C4-2B (cell line): ENCODE measurements at regions not wholly inside any gene's neighbourhood (a gene's known extent, or its start where the extent isn't known, plus 50 kb on each side); places are given as distances from the start of the nearest gene placed in this dataset.

Experiments used
- ZFX ChIP-seq: fragments of 450-650 bp; IDR thresholded peaks from 2 replicates; pipeline ENCODE4 v1.6.1; 2017
- TF ChIP-seq, protein P1 (sequence below): fragments of 450-650 bp; conservative IDR thresholded peaks from 2 replicates; pipeline ENCODE4 v1.5.1; 2017; ENCODE audit warnings: mild to moderate bottlenecking

DNA sequence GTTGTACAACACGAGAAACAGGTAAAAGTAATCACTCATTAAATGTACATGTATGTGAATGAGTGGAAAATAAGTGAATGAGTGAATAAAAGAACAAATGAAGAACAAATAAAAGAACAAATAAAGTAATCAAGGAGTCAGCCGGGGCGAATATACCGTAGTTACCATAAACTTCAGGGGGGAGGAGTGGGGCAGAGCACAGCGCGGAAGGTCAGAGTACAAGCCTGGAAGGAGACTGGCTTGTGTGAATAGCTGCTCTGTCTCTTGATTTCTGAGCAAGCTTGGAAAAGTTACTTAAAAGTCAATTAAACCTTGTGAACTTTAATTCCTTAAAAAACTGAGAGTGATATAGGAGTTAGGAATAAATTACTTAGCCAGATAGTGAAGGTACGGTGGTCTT lies 466.5 kb upstream of the CNTN4 start:
- TF ChIP-seq, protein P1, sequence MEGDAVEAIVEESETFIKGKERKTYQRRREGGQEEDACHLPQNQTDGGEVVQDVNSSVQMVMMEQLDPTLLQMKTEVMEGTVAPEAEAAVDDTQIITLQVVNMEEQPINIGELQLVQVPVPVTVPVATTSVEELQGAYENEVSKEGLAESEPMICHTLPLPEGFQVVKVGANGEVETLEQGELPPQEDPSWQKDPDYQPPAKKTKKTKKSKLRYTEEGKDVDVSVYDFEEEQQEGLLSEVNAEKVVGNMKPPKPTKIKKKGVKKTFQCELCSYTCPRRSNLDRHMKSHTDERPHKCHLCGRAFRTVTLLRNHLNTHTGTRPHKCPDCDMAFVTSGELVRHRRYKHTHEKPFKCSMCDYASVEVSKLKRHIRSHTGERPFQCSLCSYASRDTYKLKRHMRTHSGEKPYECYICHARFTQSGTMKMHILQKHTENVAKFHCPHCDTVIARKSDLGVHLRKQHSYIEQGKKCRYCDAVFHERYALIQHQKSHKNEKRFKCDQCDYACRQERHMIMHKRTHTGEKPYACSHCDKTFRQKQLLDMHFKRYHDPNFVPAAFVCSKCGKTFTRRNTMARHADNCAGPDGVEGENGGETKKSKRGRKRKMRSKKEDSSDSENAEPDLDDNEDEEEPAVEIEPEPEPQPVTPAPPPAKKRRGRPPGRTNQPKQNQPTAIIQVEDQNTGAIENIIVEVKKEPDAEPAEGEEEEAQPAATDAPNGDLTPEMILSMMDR, result no peak
- TF ChIP-seq ZFX, result no peak
